C4-2B (cell line): ENCODE measurements at regions not wholly inside any gene's neighbourhood (a gene's known extent, or its start where the extent isn't known, plus 50 kb on each side); places are given as distances from the start of the nearest gene placed in this dataset.

Source experiments
- H3K27ac ChIP-seq: fragments of 450-650 bp; 2 replicates; pipeline ENCODE4 v1.5.1; 2017
- ZFX ChIP-seq: fragments of 450-650 bp; IDR thresholded peaks from 2 replicates; pipeline ENCODE4 v1.6.1; 2017
- TF ChIP-seq, protein P1 (sequence below): fragments of 450-650 bp; conservative IDR thresholded peaks from 2 replicates; pipeline ENCODE4 v1.5.1; 2017; ENCODE audit warnings: mild to moderate bottlenecking

- H3K27ac ChIP-seq: no peak overlapping the region
- TF ChIP-seq, protein P1, sequence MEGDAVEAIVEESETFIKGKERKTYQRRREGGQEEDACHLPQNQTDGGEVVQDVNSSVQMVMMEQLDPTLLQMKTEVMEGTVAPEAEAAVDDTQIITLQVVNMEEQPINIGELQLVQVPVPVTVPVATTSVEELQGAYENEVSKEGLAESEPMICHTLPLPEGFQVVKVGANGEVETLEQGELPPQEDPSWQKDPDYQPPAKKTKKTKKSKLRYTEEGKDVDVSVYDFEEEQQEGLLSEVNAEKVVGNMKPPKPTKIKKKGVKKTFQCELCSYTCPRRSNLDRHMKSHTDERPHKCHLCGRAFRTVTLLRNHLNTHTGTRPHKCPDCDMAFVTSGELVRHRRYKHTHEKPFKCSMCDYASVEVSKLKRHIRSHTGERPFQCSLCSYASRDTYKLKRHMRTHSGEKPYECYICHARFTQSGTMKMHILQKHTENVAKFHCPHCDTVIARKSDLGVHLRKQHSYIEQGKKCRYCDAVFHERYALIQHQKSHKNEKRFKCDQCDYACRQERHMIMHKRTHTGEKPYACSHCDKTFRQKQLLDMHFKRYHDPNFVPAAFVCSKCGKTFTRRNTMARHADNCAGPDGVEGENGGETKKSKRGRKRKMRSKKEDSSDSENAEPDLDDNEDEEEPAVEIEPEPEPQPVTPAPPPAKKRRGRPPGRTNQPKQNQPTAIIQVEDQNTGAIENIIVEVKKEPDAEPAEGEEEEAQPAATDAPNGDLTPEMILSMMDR: no peak
- TF ChIP-seq ZFX: no peak
Observed at GRCh38 chr20:22946596-22946995, 88.5 kb upstream of the SSTR4 start.

- H3K27ac ChIP-seq: no peak overlapping the region
- TF ChIP-seq, protein P1: no peak
- no peak for TF ChIP-seq ZFX
Observed at GRCh38 chr20:22949331-22950109, 85.6 kb upstream of the SSTR4 start.

GRCh38 chr20:22951966-22952365, 83.1 kb upstream of the SSTR4 start:
- TF ChIP-seq ZFX: no peak
- TF ChIP-seq, protein P1: no peak

GRCh38 chr20:22954661-22955060, 80.5 kb upstream of the SSTR4 start:
- H3K27ac ChIP-seq: no peak overlapping the region
- TF ChIP-seq, protein P1: no peak
- TF ChIP-seq ZFX: no peak

More at GRCh38 chr20:22951966-22952365, 83.1 kb upstream of the SSTR4 start:
- H3K27ac ChIP-seq: no peak overlapping the region

GRCh38 chr20:22958390-22958789, 76.7 kb upstream of the SSTR4 start:
- TF ChIP-seq ZFX: no peak
- TF ChIP-seq, protein P1: no peak
- H3K27ac ChIP-seq: no peak overlapping the region

DNA sequence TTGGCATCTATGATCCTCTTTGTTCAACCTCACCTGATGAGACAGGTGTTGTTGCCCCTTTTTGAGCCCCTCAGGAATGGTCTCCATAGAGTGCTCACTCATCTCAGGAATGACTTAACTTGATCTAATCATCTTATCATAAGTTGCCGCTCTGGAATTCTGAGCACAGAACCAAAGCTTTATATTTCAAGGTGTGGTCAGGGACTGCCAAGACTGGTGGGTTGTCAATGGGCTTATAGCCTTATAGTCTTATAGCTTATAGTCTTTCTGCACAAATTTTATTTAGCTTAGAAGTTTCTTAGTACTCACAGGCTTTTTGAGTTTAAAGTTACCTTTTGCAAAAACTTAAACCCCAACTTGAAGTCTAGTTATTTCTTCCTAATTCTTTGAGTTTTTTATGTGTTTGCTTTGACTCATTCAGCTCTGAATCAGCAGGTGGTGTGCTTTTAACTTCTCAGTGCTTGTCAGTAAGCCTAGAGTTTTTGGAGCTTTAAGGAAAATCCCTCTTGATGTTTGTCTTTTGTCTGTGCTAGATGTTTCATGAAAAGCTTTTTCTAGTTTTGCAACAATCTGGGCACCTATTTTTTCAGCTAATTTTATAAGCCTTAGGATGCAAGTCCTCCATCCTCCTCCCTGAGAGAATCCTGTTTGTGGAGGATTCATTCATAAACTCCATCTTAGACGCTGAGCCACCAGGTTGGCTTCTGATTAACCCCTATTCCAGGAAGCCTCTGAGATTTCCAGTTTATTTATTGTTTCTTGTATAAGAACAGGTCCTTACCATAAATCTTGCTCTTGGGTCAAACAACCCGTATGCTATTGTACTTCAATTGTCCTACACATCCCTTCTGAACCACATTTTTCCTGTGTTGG, 72.3 kb upstream of the SSTR4 start:
- no peak overlapping the region for H3K27ac ChIP-seq
- TF ChIP-seq ZFX: no peak
- TF ChIP-seq, protein P1: no peak

- no peak overlapping the region for H3K27ac ChIP-seq
- TF ChIP-seq, protein P1: no peak
- no peak for TF ChIP-seq ZFX
Observed at GRCh38 chr20:22963581-22963980, 71.5 kb upstream of the SSTR4 start.
